ENCODE measurements at regions not wholly inside any gene's neighbourhood (a gene's known extent, or its start where the extent isn't known, plus 50 kb on each side); places are given as distances from the start of the nearest gene placed in this dataset.

- H3K4me3 ChIP-seq = no peak overlapping the region
- ATAC-seq (no peak), DNase-seq (no peak)
- H3K4me1 ChIP-seq = no peaks in the 10 kb centered on the region
- no peaks in the 10 kb centered on the region for H3K9me3 ChIP-seq
- no peak for TF ChIP-seq CTCF (IDR thresholded peaks at IDR 0.05)
- H3K36me3 ChIP-seq = no peaks in the 10 kb centered on the region
- intact Hi-C loops (cut with DNase I) = no loop called here
- H3K27me3 ChIP-seq = no peaks in the 10 kb centered on the region
- H3K27ac ChIP-seq = no peak overlapping the region
These were observed 259.0 kb downstream of the HNMT start for GRCh38 chr2:138223319-138223718.

GRCh38 chr2:138227195-138227594, 262.9 kb downstream of the HNMT start:
- TF ChIP-seq CTCF (IDR thresholded peaks at IDR 0.05) = no peak
- intact Hi-C loops (cut with DNase I) = no loop called here
- Histone ChIP-seq H3K4me3 (no peak overlapping the region), H3K27me3 (no peaks in the 10 kb centered on the region), H3K4me1 (no peaks in the 10 kb centered on the region), H3K27ac (no peak overlapping the region), H3K9me3 (no peaks in the 10 kb centered on the region), H3K36me3 (no peaks in the 10 kb centered on the region)
- no peak for ATAC-seq
- no peak for DNase-seq

- H3K4me1 ChIP-seq = no peaks in the 10 kb centered on the region
- no peak overlapping the region for H3K4me3 ChIP-seq
- no peaks in the 10 kb centered on the region for H3K9me3 ChIP-seq
- intact Hi-C loops (cut with DNase I) = no loop called here
- no peaks in the 10 kb centered on the region for H3K36me3 ChIP-seq
- no peak for TF ChIP-seq CTCF (IDR thresholded peaks at IDR 0.05)
- no peak overlapping the region for H3K27ac ChIP-seq
- ATAC-seq (no peak), DNase-seq (no peak)
- H3K27me3 ChIP-seq = no peaks in the 10 kb centered on the region
These were observed 263.8 kb downstream of the HNMT start for GRCh38 chr2:138228101-138228500.

- no peak for ATAC-seq
- no peaks in the 10 kb centered on the region for H3K9me3 ChIP-seq
- no peak overlapping the region for H3K27ac ChIP-seq
- H3K27me3 ChIP-seq = no peaks in the 10 kb centered on the region
- no peaks in the 10 kb centered on the region for H3K4me1 ChIP-seq
- H3K4me3 ChIP-seq = no peak overlapping the region
- intact Hi-C loops (cut with DNase I) = no loop called here
- no peak for TF ChIP-seq CTCF (IDR thresholded peaks at IDR 0.05)
- no peak for DNase-seq
- no peaks in the 10 kb centered on the region for H3K36me3 ChIP-seq
These were observed 267.3 kb upstream of the SPOPL start for GRCh38 chr2:138234265-138234664.

GRCh38 chr2:138235041-138235440, 266.5 kb upstream of the SPOPL start:
- intact Hi-C loops (cut with DNase I) = no loop called here
- Histone ChIP-seq H3K4me1 (no peaks in the 10 kb centered on the region), H3K27ac (no peak overlapping the region), H3K36me3 (no peaks in the 10 kb centered on the region), H3K4me3 (no peak overlapping the region), H3K9me3 (no peaks in the 10 kb centered on the region), H3K27me3 (no peaks in the 10 kb centered on the region)
- no peak for TF ChIP-seq CTCF (IDR thresholded peaks at IDR 0.05)
- ATAC-seq (no peak), DNase-seq (no peak)

All from left lung (tissue), 4 donors.